PC-3 (cell line): ENCODE measurements at regions not wholly inside any gene's neighbourhood (a gene's known extent, or its start where the extent isn't known, plus 50 kb on each side); places are given as distances from the start of the nearest gene placed in this dataset.

ENCODE experiments used
- ATAC-seq: fragments of 200-7000 bp; cut with Tn5 transposase; 2 replicates; pipeline ENCODE4 v1.9.1; 2020; ENCODE audit warnings: mild to moderate bottlenecking, moderate library complexity
- BruUV-seq: library from RNA; stranded (reverse); fragments of 400-500 nt; replicated peaks from 2 replicates; lab custom pipeline; 2021; lab: Mats Ljungman, UMichigan
- CTCF ChIA-PET: fragments of 300-600 bp; sonication (Branson Sonifier 250); formaldehyde crosslinking; loops from one replicate; lab custom pipeline; 2022; ENCODE audit warnings: antibody characterized with exemption; lab: Charles Lee
- POLR2A ChIA-PET: fragments of 300-600 bp; sonication (Branson Sonifier 250); formaldehyde crosslinking; loops from one replicate; lab custom pipeline; 2022; ENCODE audit warnings: antibody characterized with exemption; ENCODE audit not compliant: unreplicated experiment; lab: Charles Lee
- DNase-seq: peaks from one replicate; pipeline ENCODE4 v3.0.0-alpha.2; 2015
- H2AFZ ChIP-seq: fragments of 300-600 bp; sonication (generic); 2 replicates; pipeline ENCODE4 v1.6.0; 2016; ENCODE audit warnings: antibody characterized with exemption, low read length
- H3F3A ChIP-seq: fragments of 300-600 bp; sonication (generic); one replicate; pipeline ENCODE4 v1.6.0; 2017; ENCODE audit warnings: antibody characterized with exemption, low read length, control low read depth, mild to moderate bottlenecking; ENCODE audit not compliant: unreplicated experiment
- H3K27ac ChIP-seq: fragments of 300-600 bp; sonication (generic); 2 replicates; pipeline ENCODE4 v1.5.1; 2016; ENCODE audit warnings: mild to moderate bottlenecking, low read length
- H3K27me3 ChIP-seq: fragments of 300-600 bp; sonication (generic); 2 replicates; pipeline ENCODE4 v1.6.1; 2016; ENCODE audit warnings: low read length, mixed read lengths
- H3K36me3 ChIP-seq: fragments of 300-600 bp; sonication (generic); 2 replicates; pipeline ENCODE4 v1.6.1; 2016; ENCODE audit warnings: low read depth, mixed run types, low read length, mixed read lengths
- H3K4me1 ChIP-seq: fragments of 300-600 bp; sonication (generic); 2 replicates; pipeline ENCODE4 v1.5.1; 2016; ENCODE audit warnings: low read length; ENCODE audit not compliant: insufficient read depth
- H3K4me2 ChIP-seq: fragments of 300-600 bp; sonication (generic); 2 replicates; pipeline ENCODE4 v1.6.0; 2016; ENCODE audit warnings: low read length
- H3K4me3 ChIP-seq: fragments of 300-600 bp; sonication (generic); 2 replicates; pipeline ENCODE4 v1.5.1; 2016; ENCODE audit warnings: mild to moderate bottlenecking, low read length, mixed read lengths
- H3K79me2 ChIP-seq: fragments of 300-600 bp; sonication (generic); 2 replicates; pipeline ENCODE4 v1.6.1; 2017; ENCODE audit warnings: low read length, mixed read lengths
- H3K9ac ChIP-seq: fragments of 300-600 bp; sonication (generic); 2 replicates; pipeline ENCODE4 v1.6.0; 2016; ENCODE audit warnings: mild to moderate bottlenecking, low read length
- H3K9me2 ChIP-seq: fragments of 300-600 bp; sonication (generic); replicated peaks from 2 replicates; pipeline ENCODE4 v1.6.1; 2016; ENCODE audit warnings: mixed run types, low read length, mixed read lengths
- H3K9me3 ChIP-seq: fragments of 300-600 bp; sonication (generic); 2 replicates; pipeline ENCODE4 v1.6.1; 2016; ENCODE audit warnings: low read length, mixed read lengths
- H4K20me1 ChIP-seq: fragments of 300-600 bp; sonication (generic); 2 replicates; pipeline ENCODE4 v1.6.1; 2016; ENCODE audit warnings: low read length, mixed read lengths
- CTCF ChIP-seq: fragments of 300-600 bp; sonication (generic); conservative IDR thresholded peaks from 2 replicates; pipeline ENCODE4 v1.5.1; 2017; ENCODE audit warnings: antibody characterized with exemption, low read depth, mild to moderate bottlenecking, low read length
- EZH2 ChIP-seq: fragments of 300-600 bp; sonication (generic); IDR thresholded peaks from one replicate; pipeline ENCODE4 v1.6.1; 2017; ENCODE audit warnings: antibody characterized with exemption, mild to moderate bottlenecking, low read length; ENCODE audit not compliant: unreplicated experiment
- EZH2phosphoT487 ChIP-seq: fragments of 300-600 bp; sonication (generic); IDR thresholded peaks from 2 replicates; pipeline ENCODE4 v1.6.1; 2018; ENCODE audit warnings: mild to moderate bottlenecking, antibody characterized with exemption, low read length, borderline replicate concordance
- intact Hi-C: fragments of 100-400 bp; cut with micrococcal nuclease; formaldehyde crosslinking; loops from 2 replicates; pipeline ENCODE4 v1.9.0; 2023

DNA sequence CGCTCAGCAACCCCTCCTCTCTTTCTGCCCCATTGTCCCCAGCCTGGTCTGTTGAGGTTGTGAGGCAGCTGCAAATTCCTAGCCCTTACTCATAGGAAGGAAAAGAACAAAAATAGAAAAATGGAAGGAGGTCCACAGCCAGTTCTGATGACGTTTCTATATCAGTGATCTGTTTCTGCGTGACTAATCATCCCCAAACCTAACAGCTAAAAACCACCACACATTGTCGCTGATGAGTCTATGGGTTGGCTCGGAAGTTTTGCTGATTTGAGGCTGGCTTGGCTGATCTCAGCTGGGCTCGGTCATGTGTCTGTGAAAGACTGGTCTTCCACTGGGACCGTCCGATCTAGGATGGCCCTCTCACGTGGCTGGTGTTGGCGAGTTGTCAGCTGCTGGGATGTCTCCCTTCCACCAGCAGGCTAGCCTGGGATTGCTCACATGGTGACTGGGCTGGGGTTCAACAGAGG is 200.6 kb upstream of the ZNF618 start:
- ChIA-PET POLR2A (no interaction called here), CTCF (no interaction called here)
- H3K27me3 ChIP-seq = no peaks in the 10 kb centered on the region
- ATAC-seq = peak; percentile 81
- H3K27ac ChIP-seq = peak overlapping the region; percentile 80
- H3K9me3 ChIP-seq = no peaks in the 10 kb centered on the region
- no peaks in the 10 kb centered on the region for H3K9me2 ChIP-seq
- no peak overlapping the region for H3K4me3 ChIP-seq
- intact Hi-C loops = no loop called here
- peak overlapping the region; percentile 53 for H2AFZ ChIP-seq
- no peak for TF ChIP-seq EZH2phosphoT487
- TF ChIP-seq CTCF = no peak
- TF ChIP-seq EZH2 = no peak
- H3K36me3 ChIP-seq = no peaks in the 10 kb centered on the region
- H4K20me1 ChIP-seq = no peaks in the 10 kb centered on the region
- BruUV-seq = no TSS peak
- DNase-seq = peak; percentile 83
- H3F3A ChIP-seq = no peaks in the 10 kb centered on the region
- peak overlapping the region; percentile 46 for H3K9ac ChIP-seq
- peak overlapping the region; percentile 58 for H3K4me2 ChIP-seq
- no peaks in the 10 kb centered on the region for H3K79me2 ChIP-seq
- H3K4me1 ChIP-seq = peaks cover 24% of the 10 kb centered on the region

- ATAC-seq (no peak), DNase-seq (no peak)
- Histone ChIP-seq H3K4me2 (no peak overlapping the region), H2AFZ (no peak overlapping the region), H3F3A (no peaks in the 10 kb centered on the region), H3K4me3 (no peak overlapping the region), H3K9me3 (no peaks in the 10 kb centered on the region), H3K27me3 (no peaks in the 10 kb centered on the region), H3K79me2 (no peaks in the 10 kb centered on the region), H3K4me1 (peaks cover 30% of the 10 kb centered on the region), H3K9me2 (no peaks in the 10 kb centered on the region), H3K9ac (no peak overlapping the region), H4K20me1 (no peaks in the 10 kb centered on the region), H3K36me3 (no peaks in the 10 kb centered on the region), H3K27ac (no peak overlapping the region)
- no peak for TF ChIP-seq CTCF
- no peak for TF ChIP-seq EZH2phosphoT487
- TF ChIP-seq EZH2 = no peak
- intact Hi-C loops = no loop called here
- ChIA-PET POLR2A (no interaction called here), CTCF (no interaction called here)
- no TSS peak for BruUV-seq
Measured at GRCh38 chr9:113677057-113677456, 199.1 kb upstream of the ZNF618 start.

- H2AFZ ChIP-seq = no peak overlapping the region
- no peaks in the 10 kb centered on the region for H3F3A ChIP-seq
- no peaks in the 10 kb centered on the region for H3K9me3 ChIP-seq
- intact Hi-C loops = no loop called here
- H3K9me2 ChIP-seq = no peaks in the 10 kb centered on the region
- CTCF ChIA-PET = no interaction called here
- POLR2A ChIA-PET = no interaction called here
- H3K79me2 ChIP-seq = no peaks in the 10 kb centered on the region
- no peaks in the 10 kb centered on the region for H4K20me1 ChIP-seq
- no peaks in the 10 kb centered on the region for H3K36me3 ChIP-seq
- peaks cover 32% of the 10 kb centered on the region for H3K4me1 ChIP-seq
- no peak overlapping the region for H3K4me2 ChIP-seq
- no peak overlapping the region for H3K9ac ChIP-seq
- no peak for DNase-seq
- no TSS peak for BruUV-seq
- TF ChIP-seq CTCF = no peak
- TF ChIP-seq EZH2phosphoT487 = no peak
- no peak for TF ChIP-seq EZH2
- no peak overlapping the region for H3K27ac ChIP-seq
- no peak for ATAC-seq
- H3K4me3 ChIP-seq = no peak overlapping the region
- no peaks in the 10 kb centered on the region for H3K27me3 ChIP-seq
Measured at GRCh38 chr9:113677569-113677968, 198.5 kb upstream of the ZNF618 start.
